Activated T-helper 2 cell treated with anti-CD3 and anti-CD28 coated beads, Interferon-gamma antibody, Interleukin-2, Interleukin-4, amounts not matched to agents 10 μg/mL and 5 μg/mL and 100 μg/mL, durations not matched to agents 14 hours and 24 hours and 36 hours (primary cell): ENCODE measurements at regions not wholly inside any gene's neighbourhood (a gene's known extent, or its start where the extent isn't known, plus 50 kb on each side); places are given as distances from the start of the nearest gene placed in this dataset.

ENCODE experiments used
- DNase-seq: peaks from one replicate; pipeline ENCODE4 v3.0.0; 2021; ENCODE audit warnings: low spot score
- H3K27ac Mint-ChIP-seq: one replicate; pipeline ENCODE4 v1.8.0; 2021; ENCODE audit warnings: mixed read lengths
- H3K27me3 Mint-ChIP-seq: one replicate; pipeline ENCODE4 v1.8.0; 2021; ENCODE audit warnings: low read depth, mixed read lengths
- H3K36me3 Mint-ChIP-seq: one replicate; pipeline ENCODE4 v1.8.0; 2021; ENCODE audit warnings: low read depth, mixed read lengths
- H3K4me1 Mint-ChIP-seq: one replicate; pipeline ENCODE4 v1.8.0; 2021; ENCODE audit warnings: low read depth, mixed read lengths
- H3K4me3 Mint-ChIP-seq: one replicate; pipeline ENCODE4 v1.8.0; 2021; ENCODE audit warnings: low read depth, mild to moderate bottlenecking, moderate library complexity, mixed read lengths
- H3K9me3 Mint-ChIP-seq: one replicate; pipeline ENCODE4 v1.8.0; 2021; ENCODE audit warnings: mixed read lengths
- intact Hi-C: fragments of 100-400 bp; cut with micrococcal nuclease; formaldehyde crosslinking; loops from one replicate; pipeline ENCODE4 v1.15.1; 2023

GRCh38 chr3:13197795-13198194, 124.6 kb upstream of the IQSEC1 start:
- peaks cover 13% of the 10 kb centered on the region for H3K27me3 Mint-ChIP-seq
- no peak overlapping the region for H3K27ac Mint-ChIP-seq

GRCh38 chr3:13197281-13197680, 124.1 kb upstream of the IQSEC1 start:
- H3K9me3 Mint-ChIP-seq = no peaks in the 10 kb centered on the region
- peaks cover 9% of the 10 kb centered on the region for H3K27me3 Mint-ChIP-seq
- H3K4me3 Mint-ChIP-seq = no peak overlapping the region
- intact Hi-C loops = no loop called here
- H3K4me1 Mint-ChIP-seq = no peaks in the 10 kb centered on the region
- no peak for DNase-seq
- H3K36me3 Mint-ChIP-seq = no peaks in the 10 kb centered on the region
- no peak overlapping the region for H3K27ac Mint-ChIP-seq

More at GRCh38 chr3:13197795-13198194, 124.6 kb upstream of the IQSEC1 start:
- Mint-ChIP-seq H3K9me3 (no peaks in the 10 kb centered on the region), H3K4me3 (no peak overlapping the region), H3K36me3 (no peaks in the 10 kb centered on the region), H3K4me1 (no peaks in the 10 kb centered on the region)
- no peak for DNase-seq
- intact Hi-C loops = no loop called here

- H3K9me3 Mint-ChIP-seq = no peaks in the 10 kb centered on the region
- intact Hi-C loops = no loop called here
- no peak for DNase-seq
- H3K27ac Mint-ChIP-seq = no peak overlapping the region
- H3K4me1 Mint-ChIP-seq = no peaks in the 10 kb centered on the region
- H3K4me3 Mint-ChIP-seq = no peak overlapping the region
- peaks cover 6% of the 10 kb centered on the region for H3K27me3 Mint-ChIP-seq
- H3K36me3 Mint-ChIP-seq = no peaks in the 10 kb centered on the region
These were observed 122.1 kb upstream of the IQSEC1 start for GRCh38 chr3:13195374-13195773.

GRCh38 chr3:13194285-13195209, 121.3 kb upstream of the IQSEC1 start:
- Mint-ChIP-seq H3K9me3 (peaks cover 4% of the 10 kb centered on the region), H3K36me3 (no peaks in the 10 kb centered on the region), H3K4me1 (peaks cover 4% of the 10 kb centered on the region), H3K27me3 (peaks cover 2% of the 10 kb centered on the region), H3K4me3 (no peak overlapping the region), H3K27ac (no peak overlapping the region)
- DNase-seq = no peak
- intact Hi-C loops = no loop called here

- no peaks in the 10 kb centered on the region for H3K36me3 Mint-ChIP-seq
- peaks cover 2% of the 10 kb centered on the region for H3K27me3 Mint-ChIP-seq
- intact Hi-C loops = no loop called here
- no peak overlapping the region for H3K27ac Mint-ChIP-seq
- no peak overlapping the region for H3K4me3 Mint-ChIP-seq
- H3K4me1 Mint-ChIP-seq = peaks cover 7% of the 10 kb centered on the region
- no peak for DNase-seq
- peaks cover 6% of the 10 kb centered on the region for H3K9me3 Mint-ChIP-seq
These were observed 120.4 kb upstream of the IQSEC1 start for GRCh38 chr3:13193320-13194284.

- H3K4me1 Mint-ChIP-seq = peaks cover 7% of the 10 kb centered on the region
- no peaks in the 10 kb centered on the region for H3K36me3 Mint-ChIP-seq
These were observed 119.4 kb upstream of the IQSEC1 start for GRCh38 chr3:13192471-13193213.

GRCh38 chr3:13191016-13191415, 117.8 kb upstream of the IQSEC1 start:
- intact Hi-C loops = no loop called here
- Mint-ChIP-seq H3K27ac (no peak overlapping the region), H3K36me3 (no peaks in the 10 kb centered on the region), H3K27me3 (peaks cover 2% of the 10 kb centered on the region), H3K4me3 (no peak overlapping the region), H3K9me3 (peaks cover 9% of the 10 kb centered on the region), H3K4me1 (peaks cover 7% of the 10 kb centered on the region)
- DNase-seq = no peak

More at GRCh38 chr3:13192471-13193213, 119.4 kb upstream of the IQSEC1 start:
- peaks cover 9% of the 10 kb centered on the region for H3K9me3 Mint-ChIP-seq
- H3K27me3 Mint-ChIP-seq = peaks cover 2% of the 10 kb centered on the region
- intact Hi-C loops = no loop called here
- H3K4me3 Mint-ChIP-seq = no peak overlapping the region
- no peak overlapping the region for H3K27ac Mint-ChIP-seq
- DNase-seq = no peak

- Mint-ChIP-seq H3K27me3 (no peaks in the 10 kb centered on the region), H3K36me3 (no peaks in the 10 kb centered on the region), H3K4me3 (no peak overlapping the region), H3K9me3 (peaks cover 9% of the 10 kb centered on the region), H3K4me1 (peaks cover 7% of the 10 kb centered on the region), H3K27ac (no peak overlapping the region)
- intact Hi-C loops = no loop called here
- DNase-seq = no peak
These were observed 117.1 kb upstream of the IQSEC1 start for GRCh38 chr3:13190378-13190765.

GRCh38 chr3:13189639-13190377, 116.6 kb upstream of the IQSEC1 start:
- DNase-seq = no peak
- H3K4me3 Mint-ChIP-seq = no peak overlapping the region

GRCh38 chr3:13188975-13189374, 115.7 kb upstream of the IQSEC1 start:
- Mint-ChIP-seq H3K36me3 (no peaks in the 10 kb centered on the region), H3K27me3 (no peaks in the 10 kb centered on the region), H3K4me1 (peaks cover 7% of the 10 kb centered on the region), H3K27ac (no peak overlapping the region), H3K4me3 (no peak overlapping the region), H3K9me3 (peaks cover 9% of the 10 kb centered on the region)
- DNase-seq = no peak
- intact Hi-C loops = no loop called here

More at GRCh38 chr3:13189639-13190377, 116.6 kb upstream of the IQSEC1 start:
- intact Hi-C loops = no loop called here
- Mint-ChIP-seq H3K36me3 (no peaks in the 10 kb centered on the region), H3K27ac (no peak overlapping the region), H3K9me3 (peaks cover 9% of the 10 kb centered on the region), H3K27me3 (no peaks in the 10 kb centered on the region), H3K4me1 (peaks cover 7% of the 10 kb centered on the region)

- Mint-ChIP-seq H3K36me3 (no peaks in the 10 kb centered on the region), H3K4me3 (no peak overlapping the region), H3K27me3 (peaks cover 1% of the 10 kb centered on the region), H3K4me1 (peaks cover 7% of the 10 kb centered on the region), H3K9me3 (peaks cover 9% of the 10 kb centered on the region), H3K27ac (no peak overlapping the region)
- intact Hi-C loops = no loop called here
- DNase-seq = no peak
These were observed 115.1 kb upstream of the IQSEC1 start for GRCh38 chr3:13188181-13188779.
